ENCODE measurements at regions not wholly inside any gene's neighbourhood (a gene's known extent, or its start where the extent isn't known, plus 50 kb on each side); places are given as distances from the start of the nearest gene placed in this dataset.
"Not testable (repeated sequence)": the region's sequence is repeated elsewhere in the genome, so short reads cannot be mapped to it uniquely, and the experiment has no call there.

GRCh38 chrX:46059316-46059715 is 485.9 kb downstream of the ZNF674 start:
- H3K4me1 Mint-ChIP-seq: no peaks in the 10 kb centered on the region
- no peak for DNase-seq
- CTCF ChIA-PET: no interaction called here
- H3K36me3 Mint-ChIP-seq: no peaks in the 10 kb centered on the region
- no peak overlapping the region for H3K27ac Mint-ChIP-seq
- no peak overlapping the region for H3K4me3 Mint-ChIP-seq
- H3K9me3 Mint-ChIP-seq: no peaks in the 10 kb centered on the region
- no peaks in the 10 kb centered on the region for H3K27me3 Mint-ChIP-seq

- no peak for DNase-seq
- Mint-ChIP-seq H3K9me3 (peaks cover 5% of the 10 kb centered on the region), H3K36me3 (no peaks in the 10 kb centered on the region), H3K27me3 (no peaks in the 10 kb centered on the region), H3K4me3 (no peak overlapping the region), H3K27ac (no peak overlapping the region), H3K4me1 (no peaks in the 10 kb centered on the region)
- CTCF ChIA-PET: no interaction called here
These were observed 500.7 kb downstream of the ZNF674 start for GRCh38 chrX:46044486-46044885.

- H3K36me3 Mint-ChIP-seq: no peaks in the 10 kb centered on the region
- H3K27ac Mint-ChIP-seq: no peak overlapping the region
- no peak for DNase-seq
- CTCF ChIA-PET: no interaction called here
- no peaks in the 10 kb centered on the region for H3K27me3 Mint-ChIP-seq
- no peaks in the 10 kb centered on the region for H3K4me1 Mint-ChIP-seq
- H3K4me3 Mint-ChIP-seq: no peak overlapping the region
- peaks cover 5% of the 10 kb centered on the region for H3K9me3 Mint-ChIP-seq
These were observed 505.2 kb downstream of the ZNF674 start for GRCh38 chrX:46040001-46040400.

- Mint-ChIP-seq H3K27ac (no peak overlapping the region), H3K4me3 (no peak overlapping the region), H3K4me1 (no peaks in the 10 kb centered on the region), H3K36me3 (no peaks in the 10 kb centered on the region), H3K9me3 (peaks cover 5% of the 10 kb centered on the region), H3K27me3 (no peaks in the 10 kb centered on the region)
- CTCF ChIA-PET: no interaction called here
- no peak for DNase-seq
These were observed 505.7 kb downstream of the ZNF674 start for GRCh38 chrX:46039526-46039925.

GRCh38 chrX:46036508-46036907 is 508.7 kb downstream of the ZNF674 start:
- H3K27ac Mint-ChIP-seq: no peak overlapping the region
- H3K27me3 Mint-ChIP-seq: no peaks in the 10 kb centered on the region
- no peaks in the 10 kb centered on the region for H3K36me3 Mint-ChIP-seq
- CTCF ChIA-PET: no interaction called here
- no peak overlapping the region for H3K4me3 Mint-ChIP-seq
- DNase-seq: no peak
- peaks cover 2% of the 10 kb centered on the region for H3K9me3 Mint-ChIP-seq
- H3K4me1 Mint-ChIP-seq: no peaks in the 10 kb centered on the region

DNA sequence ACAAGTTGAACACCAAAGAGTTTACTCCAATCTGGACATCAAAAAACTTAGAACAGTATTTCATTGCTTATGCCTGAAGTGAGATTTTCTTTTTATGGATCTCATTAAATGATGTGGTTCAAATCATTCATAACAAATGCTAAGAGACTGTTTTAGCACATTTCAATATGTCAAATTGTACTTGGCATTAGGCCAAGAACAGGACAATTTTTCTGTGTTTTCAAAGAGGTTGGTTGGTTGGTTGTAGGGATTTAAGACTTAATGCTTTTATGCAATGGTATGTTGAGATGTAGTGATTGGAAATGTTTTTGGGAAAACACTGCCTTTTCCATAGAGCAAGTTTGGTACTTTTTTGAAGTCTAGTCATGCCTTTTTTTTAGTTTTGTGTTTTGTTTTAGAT is 510.4 kb downstream of the ZNF674 start:
- CTCF ChIA-PET: no interaction called here
- Mint-ChIP-seq H3K9me3 (no peaks in the 10 kb centered on the region), H3K4me3 (no peak overlapping the region), H3K36me3 (no peaks in the 10 kb centered on the region), H3K27me3 (no peaks in the 10 kb centered on the region), H3K4me1 (no peaks in the 10 kb centered on the region), H3K27ac (no peak overlapping the region)
- DNase-seq: no peak

DNA sequence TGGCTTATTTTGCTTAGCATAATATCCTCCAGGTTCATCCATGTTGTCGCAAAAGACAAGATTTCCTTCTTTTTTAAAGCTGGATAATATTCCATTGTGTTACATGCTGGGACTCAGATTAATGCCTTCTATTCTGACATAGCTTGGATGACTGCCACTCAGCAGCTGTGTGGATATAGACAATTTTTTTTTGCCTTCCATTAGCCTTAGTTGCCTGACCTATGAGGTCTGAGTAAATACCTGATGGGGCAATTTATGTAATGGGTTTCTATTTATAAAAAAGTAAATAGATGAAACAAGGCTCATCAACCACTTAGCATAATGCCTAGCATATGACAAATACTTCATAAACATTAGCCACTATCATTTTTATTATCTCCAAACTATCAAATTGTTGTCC is 515.4 kb downstream of the ZNF674 start:
- Mint-ChIP-seq H3K9me3 (no peaks in the 10 kb centered on the region), H3K36me3 (no peaks in the 10 kb centered on the region), H3K4me3 (no peak overlapping the region), H3K27me3 (no peaks in the 10 kb centered on the region), H3K27ac (no peak overlapping the region), H3K4me1 (no peaks in the 10 kb centered on the region)
- DNase-seq: no peak
- CTCF ChIA-PET: no interaction called here

DNA sequence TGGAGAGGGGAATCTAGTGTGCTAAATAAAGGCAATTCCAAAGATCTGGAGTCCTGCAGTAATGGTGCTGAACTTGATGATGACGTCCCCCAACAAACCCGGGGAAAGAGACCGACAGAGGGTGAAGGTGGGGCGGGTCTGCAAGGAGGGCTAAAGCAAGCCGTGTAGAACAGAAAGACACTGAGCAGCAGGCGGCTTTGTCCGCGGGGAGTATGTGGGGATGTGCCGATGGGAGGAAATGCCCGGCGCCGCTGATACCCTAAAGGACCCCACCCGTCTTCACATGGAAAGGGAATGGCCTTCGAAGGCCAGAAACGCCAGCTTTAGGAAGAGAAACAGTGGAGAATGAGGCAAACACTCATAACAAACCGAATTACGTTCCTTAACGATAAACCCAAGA is 528.9 kb downstream of the ZNF674 start:
- H3K27ac Mint-ChIP-seq: no peak overlapping the region
- no peaks in the 10 kb centered on the region for H3K4me1 Mint-ChIP-seq
- H3K27me3 Mint-ChIP-seq: no peaks in the 10 kb centered on the region
- no peak for DNase-seq
- CTCF ChIA-PET: no interaction called here
- H3K9me3 Mint-ChIP-seq: no peaks in the 10 kb centered on the region
- no peak overlapping the region for H3K4me3 Mint-ChIP-seq
- H3K36me3 Mint-ChIP-seq: no peaks in the 10 kb centered on the region

- Mint-ChIP-seq H3K9me3 (no peaks in the 10 kb centered on the region), H3K4me1 (no peaks in the 10 kb centered on the region), H3K27ac (no peak overlapping the region), H3K27me3 (no peaks in the 10 kb centered on the region), H3K36me3 (no peaks in the 10 kb centered on the region), H3K4me3 (no peak overlapping the region)
- DNase-seq: no peak
- CTCF ChIA-PET: no interaction called here
These were observed 529.6 kb downstream of the ZNF674 start for GRCh38 chrX:46015653-46016052.

- CTCF ChIA-PET: no interaction called here
- H3K4me3 Mint-ChIP-seq: no peak overlapping the region
- no peaks in the 10 kb centered on the region for H3K36me3 Mint-ChIP-seq
These were observed 552.7 kb downstream of the ZNF674 start for GRCh38 chrX:45992402-45993123.

DNA sequence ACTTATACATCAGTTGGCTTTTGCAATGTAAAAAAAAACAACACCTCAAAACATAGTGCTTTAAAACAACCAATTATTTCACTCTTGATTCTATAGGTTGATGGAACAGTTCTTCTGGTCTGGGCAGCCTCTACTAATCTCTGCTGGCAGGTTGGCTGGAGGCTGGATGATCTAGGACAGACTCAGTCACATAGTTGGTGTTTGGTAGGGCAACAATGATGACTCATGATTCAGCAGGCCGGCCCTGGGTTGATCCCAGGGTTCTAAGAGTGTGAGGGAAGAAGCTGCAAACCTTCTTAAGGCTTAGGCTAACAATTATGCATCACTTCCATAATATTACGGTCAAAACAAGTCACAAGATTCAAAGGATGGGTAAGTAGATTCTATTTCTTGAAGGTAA is 558.2 kb downstream of the ZNF674 start:
- Mint-ChIP-seq H3K4me1 (no peaks in the 10 kb centered on the region), H3K27me3 (no peaks in the 10 kb centered on the region), H3K27ac (no peak overlapping the region), H3K36me3 (no peaks in the 10 kb centered on the region), H3K9me3 (peaks cover 2% of the 10 kb centered on the region), H3K4me3 (no peak overlapping the region)
- CTCF ChIA-PET: no interaction called here
- no peak for DNase-seq

More at GRCh38 chrX:45992402-45993123, 552.7 kb downstream of the ZNF674 start:
- H3K4me1 Mint-ChIP-seq: no peaks in the 10 kb centered on the region
- no peak overlapping the region for H3K27ac Mint-ChIP-seq
- DNase-seq: no peak
- H3K27me3 Mint-ChIP-seq: no peaks in the 10 kb centered on the region
- no peaks in the 10 kb centered on the region for H3K9me3 Mint-ChIP-seq

GRCh38 chrX:45986081-45986480 is 559.1 kb downstream of the ZNF674 start:
- H3K27ac Mint-ChIP-seq: no peak overlapping the region
- no peak for DNase-seq
- no peaks in the 10 kb centered on the region for H3K27me3 Mint-ChIP-seq
- H3K9me3 Mint-ChIP-seq: peaks cover 2% of the 10 kb centered on the region
- CTCF ChIA-PET: no interaction called here
- no peak overlapping the region for H3K4me3 Mint-ChIP-seq
- no peaks in the 10 kb centered on the region for H3K36me3 Mint-ChIP-seq
- H3K4me1 Mint-ChIP-seq: no peaks in the 10 kb centered on the region

DNA sequence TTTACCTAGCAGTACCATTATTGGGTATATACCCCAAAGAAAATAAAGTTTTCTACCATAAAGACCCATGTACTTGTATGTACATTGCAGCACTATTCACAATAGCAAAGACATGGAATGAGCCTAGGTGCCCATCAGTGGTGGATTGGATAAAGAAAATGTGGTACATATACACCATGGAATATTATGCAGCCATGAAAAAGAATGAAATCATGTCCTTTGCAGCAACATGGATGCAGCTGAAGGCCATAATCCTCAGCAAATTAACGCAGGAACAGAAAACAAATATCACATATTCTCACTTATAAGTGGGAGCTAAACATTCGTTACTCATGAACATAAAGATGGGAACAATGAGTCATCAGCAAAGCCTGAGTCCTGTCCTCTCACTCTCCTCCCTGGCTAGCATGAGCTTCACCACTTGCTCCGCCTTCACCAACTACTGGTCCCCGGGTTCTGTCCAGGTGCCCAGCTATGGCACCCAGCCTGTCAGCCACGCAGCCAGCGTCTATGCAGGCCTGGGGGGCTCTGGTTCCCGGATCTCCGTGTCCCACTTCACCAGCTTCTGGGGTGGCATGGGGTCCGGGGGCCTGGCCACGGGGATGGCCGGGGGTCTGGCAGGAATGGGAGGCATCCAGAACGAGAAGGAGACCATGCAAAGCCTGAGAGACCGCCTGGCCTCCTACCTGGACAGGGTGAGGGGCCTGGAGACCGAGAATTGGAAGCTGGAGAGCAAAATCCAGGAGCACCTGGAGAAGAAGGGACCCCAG is 562.1 kb downstream of the ZNF674 start:
- H3K27ac Mint-ChIP-seq, H3K4me1 Mint-ChIP-seq, H3K27me3 Mint-ChIP-seq, DNase-seq, H3K36me3 Mint-ChIP-seq, CTCF ChIA-PET, H3K9me3 Mint-ChIP-seq, H3K4me3 Mint-ChIP-seq: not testable (repeated sequence)

DNA sequence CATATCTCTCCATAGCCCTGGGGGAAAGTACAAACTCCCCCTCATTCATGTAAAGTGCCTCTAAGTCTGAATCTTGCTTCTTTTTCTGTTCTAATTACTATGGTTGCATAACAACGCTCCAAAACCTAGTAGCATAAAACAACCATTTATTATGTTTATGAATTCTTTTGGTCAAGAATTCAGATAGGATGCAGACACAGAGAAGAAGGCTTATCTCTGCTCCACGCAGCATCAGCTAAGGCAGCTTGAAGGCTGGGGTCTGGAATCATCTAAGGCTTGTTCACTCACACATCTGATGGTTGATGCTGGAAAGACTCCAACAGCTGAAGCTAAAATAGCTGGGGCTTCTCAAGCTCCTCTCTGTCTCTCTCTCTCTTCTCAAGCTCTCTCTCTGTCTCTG is 564.5 kb downstream of the ZNF674 start:
- no peak for DNase-seq
- Mint-ChIP-seq H3K36me3 (no peaks in the 10 kb centered on the region), H3K4me1 (no peaks in the 10 kb centered on the region), H3K27ac (no peak overlapping the region), H3K9me3 (peaks cover 2% of the 10 kb centered on the region), H3K27me3 (no peaks in the 10 kb centered on the region), H3K4me3 (no peak overlapping the region)
- CTCF ChIA-PET: no interaction called here

GRCh38 chrX:45975633-45976032 is 569.6 kb downstream of the ZNF674 start:
- H3K4me1 Mint-ChIP-seq: no peaks in the 10 kb centered on the region
- DNase-seq: no peak
- CTCF ChIA-PET: no interaction called here

More at GRCh38 chrX:45975633-45976032, 569.6 kb downstream of the ZNF674 start:
- Mint-ChIP-seq H3K9me3 (no peaks in the 10 kb centered on the region), H3K27me3 (no peaks in the 10 kb centered on the region), H3K4me3 (no peak overlapping the region), H3K27ac (no peak overlapping the region), H3K36me3 (no peaks in the 10 kb centered on the region)

Data from activated naive CD4-positive, alpha-beta T cell treated with anti-CD3 and anti-CD28 coated beads, Interleukin-2, amount 10 ng/mL, durations not matched to agents 7 days and 5 days (primary cell).